HG03159 (cell line): ENCODE measurements at regions not wholly inside any gene's neighbourhood (a gene's known extent, or its start where the extent isn't known, plus 50 kb on each side); places are given as distances from the start of the nearest gene placed in this dataset.
A peak's percentile ranks its signal among the peaks of the same experiment; 100 is the strongest.
"Not testable (repeated sequence)": the region's sequence is repeated elsewhere in the genome, so short reads cannot be mapped to it uniquely, and the experiment has no call there.

ENCODE experiments used
- ATAC-seq: cut with Tn5 transposase; IDR thresholded peaks from one replicate; pipeline ENCODE4 v1.9.1; 2021; ENCODE audit warnings: mild to moderate bottlenecking, moderate library complexity; ENCODE audit not compliant: unreplicated experiment

- no peak for ATAC-seq
Measured at GRCh38 chr17:68097161-68097805, 61.7 kb downstream of the KPNA2 start.

GRCh38 chr17:68099341-68099753, 63.8 kb downstream of the KPNA2 start:
- ATAC-seq: not testable (repeated sequence)

- ATAC-seq: no peak
Measured at GRCh38 chr17:68100000-68100641, 64.6 kb downstream of the KPNA2 start.

GRCh38 chr17:68101075-68101986, 65.8 kb downstream of the KPNA2 start:
- ATAC-seq: peak; percentile 54

GRCh38 chr17:68101987-68102314, 66.4 kb downstream of the KPNA2 start:
- ATAC-seq: no peak

- no peak for ATAC-seq
Measured at GRCh38 chr17:68102318-68102758, 66.8 kb downstream of the KPNA2 start.

GRCh38 chr17:68103148-68103547, 67.6 kb downstream of the KPNA2 start:
- no peak for ATAC-seq

GRCh38 chr17:68106085-68106484, 70.5 kb downstream of the KPNA2 start:
- no peak for ATAC-seq

- ATAC-seq: no peak
Measured at GRCh38 chr17:68107373-68107772, 71.8 kb downstream of the KPNA2 start.

GRCh38 chr17:68108313-68109000, 72.9 kb downstream of the KPNA2 start:
- no peak for ATAC-seq

- not testable (repeated sequence) for ATAC-seq
Measured at GRCh38 chr17:68109404-68109803, 73.9 kb downstream of the KPNA2 start.

GRCh38 chr17:68116211-68116610, 80.7 kb downstream of the KPNA2 start:
- not testable (repeated sequence) for ATAC-seq

- ATAC-seq: no peak
Measured at GRCh38 chr17:68122587-68122986, 87.1 kb downstream of the KPNA2 start.

- no peak for ATAC-seq
Measured at GRCh38 chr17:68125111-68125870, 89.8 kb downstream of the KPNA2 start.

GRCh38 chr17:68127914-68128313, 92.4 kb downstream of the KPNA2 start:
- no peak for ATAC-seq

GRCh38 chr17:68131456-68131855, 95.9 kb downstream of the KPNA2 start:
- no peak for ATAC-seq

- ATAC-seq: no peak
Measured at GRCh38 chr17:68133346-68134045, 98.0 kb downstream of the KPNA2 start.

- no peak for ATAC-seq
Measured at GRCh38 chr17:68134046-68134637, 98.6 kb downstream of the KPNA2 start.

GRCh38 chr17:68134731-68135130, 99.2 kb downstream of the KPNA2 start:
- ATAC-seq: no peak
